ENCODE measurements at regions not wholly inside any gene's neighbourhood (a gene's known extent, or its start where the extent isn't known, plus 50 kb on each side); places are given as distances from the start of the nearest gene placed in this dataset.

DNA sequence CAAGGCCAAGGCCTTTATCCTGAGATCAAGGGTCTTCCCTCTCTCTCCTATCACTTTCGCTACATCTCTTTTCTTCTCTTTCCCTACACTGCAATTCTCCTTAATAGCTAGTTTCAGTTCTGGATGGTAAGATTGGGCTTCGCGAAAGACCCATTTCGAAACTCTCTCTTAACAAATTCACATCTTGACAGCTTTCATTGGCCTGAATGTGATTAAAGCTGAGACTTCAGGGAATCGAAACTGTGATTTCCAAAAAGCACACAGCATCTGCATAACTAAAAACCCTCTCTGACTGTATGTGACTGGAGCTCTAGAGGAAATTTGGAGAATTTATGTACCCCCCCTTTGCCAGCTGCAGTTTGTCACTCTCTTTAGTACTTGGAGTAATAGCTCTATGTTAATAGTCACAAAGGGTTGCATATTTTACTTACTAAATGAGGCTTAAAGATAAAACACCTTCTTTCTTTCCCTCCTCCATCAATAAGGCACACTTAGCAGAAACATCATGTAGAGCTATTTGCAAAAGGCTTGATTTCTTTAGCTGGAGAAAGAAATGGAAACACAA is 105.3 kb upstream of the FAM20A start:
- in situ Hi-C loops (cut with HindIII; ENCODE audit: low sequenced_read_pairs) = no loop called here
- TF ChIP-seq, protein P1, sequence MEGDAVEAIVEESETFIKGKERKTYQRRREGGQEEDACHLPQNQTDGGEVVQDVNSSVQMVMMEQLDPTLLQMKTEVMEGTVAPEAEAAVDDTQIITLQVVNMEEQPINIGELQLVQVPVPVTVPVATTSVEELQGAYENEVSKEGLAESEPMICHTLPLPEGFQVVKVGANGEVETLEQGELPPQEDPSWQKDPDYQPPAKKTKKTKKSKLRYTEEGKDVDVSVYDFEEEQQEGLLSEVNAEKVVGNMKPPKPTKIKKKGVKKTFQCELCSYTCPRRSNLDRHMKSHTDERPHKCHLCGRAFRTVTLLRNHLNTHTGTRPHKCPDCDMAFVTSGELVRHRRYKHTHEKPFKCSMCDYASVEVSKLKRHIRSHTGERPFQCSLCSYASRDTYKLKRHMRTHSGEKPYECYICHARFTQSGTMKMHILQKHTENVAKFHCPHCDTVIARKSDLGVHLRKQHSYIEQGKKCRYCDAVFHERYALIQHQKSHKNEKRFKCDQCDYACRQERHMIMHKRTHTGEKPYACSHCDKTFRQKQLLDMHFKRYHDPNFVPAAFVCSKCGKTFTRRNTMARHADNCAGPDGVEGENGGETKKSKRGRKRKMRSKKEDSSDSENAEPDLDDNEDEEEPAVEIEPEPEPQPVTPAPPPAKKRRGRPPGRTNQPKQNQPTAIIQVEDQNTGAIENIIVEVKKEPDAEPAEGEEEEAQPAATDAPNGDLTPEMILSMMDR (IDR thresholded peaks at IDR 0.05; ENCODE audit: low read depth, low read length) = no peak
- DNase-seq (ENCODE audit: low read depth, low spot score) = no peak
- H3K4me3 ChIP-seq (ENCODE audit: low read depth, low read length) = no peak overlapping the region

DNA sequence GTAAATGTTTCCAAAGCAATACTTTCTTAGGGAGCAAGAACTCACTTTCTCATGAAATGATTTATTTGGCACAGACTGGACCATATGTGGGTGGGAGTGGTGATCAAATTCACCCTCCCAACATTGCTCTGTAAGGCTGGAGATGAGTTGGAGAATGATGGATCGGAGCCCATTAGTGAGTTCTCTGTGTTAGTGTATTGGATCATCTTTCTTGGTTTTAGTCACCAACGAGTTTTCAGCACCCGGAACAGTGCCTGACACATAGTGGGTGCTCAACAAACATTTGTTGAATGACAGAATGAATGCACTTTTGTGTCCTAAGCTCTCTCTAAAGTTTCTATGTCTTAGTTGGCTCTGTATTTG is 104.5 kb upstream of the FAM20A start:
- TF ChIP-seq, protein P1 (IDR thresholded peaks at IDR 0.05; ENCODE audit: low read depth, low read length) = no peak
- no peak overlapping the region for H3K4me3 ChIP-seq (ENCODE audit: low read depth, low read length)
- in situ Hi-C loops (cut with HindIII; ENCODE audit: low sequenced_read_pairs) = no loop called here
- DNase-seq (ENCODE audit: low read depth, low spot score) = no peak

DNA sequence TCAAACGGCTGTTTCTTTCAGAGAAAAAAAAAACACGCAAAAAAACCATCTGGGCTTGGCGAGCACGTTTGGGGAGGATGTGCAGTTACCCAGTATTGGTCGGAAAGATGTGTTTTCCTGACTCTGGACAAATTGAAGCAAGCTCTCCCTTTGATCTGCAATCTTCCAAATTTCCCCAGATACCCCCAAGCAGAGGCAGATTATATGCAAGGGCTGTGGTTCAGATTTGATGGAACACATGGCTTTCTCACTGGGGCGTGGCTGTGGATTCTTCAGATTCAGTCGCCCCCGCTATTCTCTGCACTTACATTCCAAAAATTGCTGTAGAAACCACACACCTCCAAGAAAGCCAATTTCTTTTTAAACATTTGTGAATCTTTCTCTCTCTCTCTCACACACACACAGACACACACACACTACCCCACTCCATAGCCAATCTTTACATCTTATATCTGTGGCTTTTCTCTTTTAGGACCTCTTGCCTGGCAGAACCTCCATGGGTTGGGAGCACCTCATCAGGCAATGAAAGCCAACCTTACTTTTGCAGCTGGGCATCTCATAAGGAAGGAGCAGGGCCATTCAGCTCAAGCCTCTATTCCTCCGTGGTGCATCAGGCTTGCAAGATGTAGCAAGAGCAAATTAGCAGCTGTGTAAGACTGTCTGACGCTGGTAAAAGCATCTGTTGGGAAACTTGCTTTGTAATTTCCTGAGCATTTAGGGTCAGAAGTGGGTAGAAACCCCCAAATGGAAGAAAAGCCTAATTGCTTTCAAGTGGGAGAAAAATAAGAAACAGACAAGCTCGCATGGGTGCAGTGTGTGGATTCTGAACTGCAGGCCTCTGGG is 103.9 kb upstream of the FAM20A start:
- TF ChIP-seq, protein P1 (IDR thresholded peaks at IDR 0.05; ENCODE audit: low read depth, low read length) = no peak
- in situ Hi-C loops (cut with HindIII; ENCODE audit: low sequenced_read_pairs) = no loop called here
- no peak overlapping the region for H3K4me3 ChIP-seq (ENCODE audit: low read depth, low read length)
- peak; percentile 40 for DNase-seq (ENCODE audit: low read depth, low spot score)

DNA sequence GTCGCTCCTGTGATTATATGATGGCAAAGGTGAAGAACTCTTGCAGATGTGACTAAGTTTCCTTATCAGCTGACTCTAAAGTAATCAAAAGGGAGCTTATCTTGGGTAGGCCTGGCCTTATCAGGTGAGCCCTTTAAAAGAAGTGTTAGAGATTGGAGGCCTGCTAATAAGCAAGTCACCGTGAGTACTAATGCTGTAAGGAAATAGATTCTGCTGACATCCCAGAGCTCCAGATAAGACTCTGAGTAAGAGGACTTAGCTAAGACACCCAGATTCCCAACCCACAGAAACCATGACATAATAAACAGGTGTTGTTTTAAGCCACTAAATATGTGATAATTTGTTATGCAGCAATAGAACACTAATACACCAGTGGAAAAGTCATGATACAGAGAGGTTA is 99.9 kb upstream of the FAM20A start:
- in situ Hi-C loops (cut with HindIII; ENCODE audit: low sequenced_read_pairs) = no loop called here
- H3K4me3 ChIP-seq (ENCODE audit: low read depth, low read length) = no peak overlapping the region

DNA sequence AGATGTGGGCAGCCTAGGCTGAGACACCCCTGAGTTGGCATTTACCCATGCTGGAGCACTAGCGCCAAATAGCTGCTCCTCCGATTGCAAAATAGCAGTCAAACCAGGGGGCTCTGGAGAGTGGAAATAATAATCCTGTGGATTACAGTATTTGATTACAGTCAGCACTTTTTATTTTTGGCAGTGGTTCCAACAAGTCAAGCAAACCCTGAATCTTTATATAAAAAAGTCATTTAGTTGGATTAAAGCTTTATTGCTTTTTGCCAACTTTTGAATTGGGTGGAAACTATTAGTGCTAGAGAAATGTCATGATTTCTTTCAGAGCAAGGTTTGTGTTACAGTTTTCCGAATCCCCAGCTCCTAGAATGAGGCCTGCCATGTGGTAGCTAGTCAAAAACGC is 99.3 kb upstream of the FAM20A start:
- no peak for DNase-seq (ENCODE audit: low read depth, low spot score)
- TF ChIP-seq, protein P1 (IDR thresholded peaks at IDR 0.05; ENCODE audit: low read depth, low read length) = no peak
- in situ Hi-C loops (cut with HindIII; ENCODE audit: low sequenced_read_pairs) = no loop called here

More for the DNA sequence above, 99.9 kb upstream of the FAM20A start:
- TF ChIP-seq, protein P1 (IDR thresholded peaks at IDR 0.05; ENCODE audit: low read depth, low read length) = no peak
- DNase-seq (ENCODE audit: low read depth, low spot score) = no peak

DNA sequence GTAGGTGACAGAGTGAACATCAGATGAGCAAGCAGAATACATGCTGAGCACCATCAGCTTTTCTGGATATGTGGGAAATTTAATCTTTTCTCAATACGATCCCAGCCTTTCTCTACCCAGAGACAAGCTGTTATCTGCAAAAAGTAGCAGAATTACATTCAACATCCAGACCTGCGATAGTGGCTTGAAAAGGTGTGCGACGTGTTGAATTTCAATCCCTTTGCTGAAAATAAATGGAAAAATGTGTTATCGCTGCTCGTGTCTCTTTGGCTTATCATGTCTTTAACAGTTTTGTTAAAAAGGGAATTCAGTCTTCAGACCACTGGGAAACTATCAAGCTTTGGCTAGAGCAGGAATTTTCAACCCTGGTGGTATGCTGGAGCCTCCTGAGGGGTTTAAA is 98.8 kb upstream of the FAM20A start:
- TF ChIP-seq, protein P1 (IDR thresholded peaks at IDR 0.05; ENCODE audit: low read depth, low read length) = no peak
- DNase-seq (ENCODE audit: low read depth, low spot score) = no peak
- in situ Hi-C loops (cut with HindIII; ENCODE audit: low sequenced_read_pairs) = no loop called here
- H3K4me3 ChIP-seq (ENCODE audit: low read depth, low read length) = no peak overlapping the region

More for the DNA sequence above, 99.3 kb upstream of the FAM20A start:
- no peak overlapping the region for H3K4me3 ChIP-seq (ENCODE audit: low read depth, low read length)
